PC-3 (cell line): ENCODE measurements at regions not wholly inside any gene's neighbourhood (a gene's known extent, or its start where the extent isn't known, plus 50 kb on each side); places are given as distances from the start of the nearest gene placed in this dataset.

Experiments
- ATAC-seq: fragments of 200-7000 bp; cut with Tn5 transposase; 2 replicates; pipeline ENCODE4 v1.9.1; 2020; ENCODE audit warnings: mild to moderate bottlenecking, moderate library complexity
- BruUV-seq: library from RNA; stranded (reverse); fragments of 400-500 nt; replicated peaks from 2 replicates; lab custom pipeline; 2021; lab: Mats Ljungman, UMichigan
- CTCF ChIA-PET: fragments of 300-600 bp; sonication (Branson Sonifier 250); formaldehyde crosslinking; loops from one replicate; lab custom pipeline; 2022; ENCODE audit warnings: antibody characterized with exemption; lab: Charles Lee
- POLR2A ChIA-PET: fragments of 300-600 bp; sonication (Branson Sonifier 250); formaldehyde crosslinking; loops from one replicate; lab custom pipeline; 2022; ENCODE audit warnings: antibody characterized with exemption; ENCODE audit not compliant: unreplicated experiment; lab: Charles Lee
- DNase-seq: peaks from one replicate; pipeline ENCODE4 v3.0.0-alpha.2; 2015
- H2AFZ ChIP-seq: fragments of 300-600 bp; sonication (generic); 2 replicates; pipeline ENCODE4 v1.6.0; 2016; ENCODE audit warnings: antibody characterized with exemption, low read length
- H3F3A ChIP-seq: fragments of 300-600 bp; sonication (generic); one replicate; pipeline ENCODE4 v1.6.0; 2017; ENCODE audit warnings: antibody characterized with exemption, low read length, control low read depth, mild to moderate bottlenecking; ENCODE audit not compliant: unreplicated experiment
- H3K27ac ChIP-seq: fragments of 300-600 bp; sonication (generic); 2 replicates; pipeline ENCODE4 v1.5.1; 2016; ENCODE audit warnings: mild to moderate bottlenecking, low read length
- H3K27me3 ChIP-seq: fragments of 300-600 bp; sonication (generic); 2 replicates; pipeline ENCODE4 v1.6.1; 2016; ENCODE audit warnings: low read length, mixed read lengths
- H3K36me3 ChIP-seq: fragments of 300-600 bp; sonication (generic); 2 replicates; pipeline ENCODE4 v1.6.1; 2016; ENCODE audit warnings: low read depth, mixed run types, low read length, mixed read lengths
- H3K4me1 ChIP-seq: fragments of 300-600 bp; sonication (generic); 2 replicates; pipeline ENCODE4 v1.5.1; 2016; ENCODE audit warnings: low read length; ENCODE audit not compliant: insufficient read depth
- H3K4me2 ChIP-seq: fragments of 300-600 bp; sonication (generic); 2 replicates; pipeline ENCODE4 v1.6.0; 2016; ENCODE audit warnings: low read length
- H3K4me3 ChIP-seq: fragments of 300-600 bp; sonication (generic); 2 replicates; pipeline ENCODE4 v1.5.1; 2016; ENCODE audit warnings: mild to moderate bottlenecking, low read length, mixed read lengths
- H3K79me2 ChIP-seq: fragments of 300-600 bp; sonication (generic); 2 replicates; pipeline ENCODE4 v1.6.1; 2017; ENCODE audit warnings: low read length, mixed read lengths
- H3K9ac ChIP-seq: fragments of 300-600 bp; sonication (generic); 2 replicates; pipeline ENCODE4 v1.6.0; 2016; ENCODE audit warnings: mild to moderate bottlenecking, low read length
- H3K9me2 ChIP-seq: fragments of 300-600 bp; sonication (generic); replicated peaks from 2 replicates; pipeline ENCODE4 v1.6.1; 2016; ENCODE audit warnings: mixed run types, low read length, mixed read lengths
- H3K9me3 ChIP-seq: fragments of 300-600 bp; sonication (generic); 2 replicates; pipeline ENCODE4 v1.6.1; 2016; ENCODE audit warnings: low read length, mixed read lengths
- H4K20me1 ChIP-seq: fragments of 300-600 bp; sonication (generic); 2 replicates; pipeline ENCODE4 v1.6.1; 2016; ENCODE audit warnings: low read length, mixed read lengths
- CTCF ChIP-seq: fragments of 300-600 bp; sonication (generic); conservative IDR thresholded peaks from 2 replicates; pipeline ENCODE4 v1.5.1; 2017; ENCODE audit warnings: antibody characterized with exemption, low read depth, mild to moderate bottlenecking, low read length
- EZH2 ChIP-seq: fragments of 300-600 bp; sonication (generic); IDR thresholded peaks from one replicate; pipeline ENCODE4 v1.6.1; 2017; ENCODE audit warnings: antibody characterized with exemption, mild to moderate bottlenecking, low read length; ENCODE audit not compliant: unreplicated experiment
- EZH2phosphoT487 ChIP-seq: fragments of 300-600 bp; sonication (generic); IDR thresholded peaks from 2 replicates; pipeline ENCODE4 v1.6.1; 2018; ENCODE audit warnings: mild to moderate bottlenecking, antibody characterized with exemption, low read length, borderline replicate concordance
- intact Hi-C: fragments of 100-400 bp; cut with micrococcal nuclease; formaldehyde crosslinking; loops from 2 replicates; pipeline ENCODE4 v1.9.0; 2023

DNA sequence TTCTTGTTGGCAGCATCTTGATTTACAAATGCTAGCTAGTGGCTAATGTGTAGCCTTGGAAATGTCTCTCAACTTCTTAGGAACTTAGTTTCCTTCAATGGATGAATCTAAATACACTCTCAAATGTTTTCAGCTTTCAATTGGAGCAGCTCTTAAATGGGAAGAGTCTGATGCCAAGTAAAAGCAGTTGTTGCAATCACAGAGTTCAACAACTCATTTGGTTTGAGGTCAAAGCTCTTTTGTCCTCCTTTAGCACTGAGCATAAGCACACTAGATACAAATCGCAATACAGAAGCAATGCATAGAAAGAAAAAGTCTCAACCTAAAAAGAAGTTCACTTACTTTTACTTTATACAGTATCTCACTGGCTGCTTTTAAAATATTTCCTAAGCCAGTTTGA, 986.1 kb upstream of the FLRT2 start:
- Histone ChIP-seq H3K9me2 (no peaks in the 10 kb centered on the region), H3K4me3 (no peak overlapping the region), H4K20me1 (no peaks in the 10 kb centered on the region), H2AFZ (no peak overlapping the region), H3K27ac (no peak overlapping the region), H3K9me3 (0 out of 2 replicates have a peak, but pooled peaks cover 7% of the 10 kb centered on the region), H3K36me3 (no peaks in the 10 kb centered on the region), H3K4me1 (no peaks in the 10 kb centered on the region), H3K4me2 (no peak overlapping the region), H3K9ac (no peak overlapping the region), H3F3A (no peaks in the 10 kb centered on the region), H3K79me2 (no peaks in the 10 kb centered on the region), H3K27me3 (no peaks in the 10 kb centered on the region)
- intact Hi-C loops, result no loop called here
- TF ChIP-seq EZH2, result no peak
- TF ChIP-seq EZH2phosphoT487, result no peak
- no peak for TF ChIP-seq CTCF
- ChIA-PET POLR2A (no interaction called here), CTCF (no interaction called here)
- BruUV-seq, result no TSS peak
- ATAC-seq (no peak), DNase-seq (no peak)

DNA sequence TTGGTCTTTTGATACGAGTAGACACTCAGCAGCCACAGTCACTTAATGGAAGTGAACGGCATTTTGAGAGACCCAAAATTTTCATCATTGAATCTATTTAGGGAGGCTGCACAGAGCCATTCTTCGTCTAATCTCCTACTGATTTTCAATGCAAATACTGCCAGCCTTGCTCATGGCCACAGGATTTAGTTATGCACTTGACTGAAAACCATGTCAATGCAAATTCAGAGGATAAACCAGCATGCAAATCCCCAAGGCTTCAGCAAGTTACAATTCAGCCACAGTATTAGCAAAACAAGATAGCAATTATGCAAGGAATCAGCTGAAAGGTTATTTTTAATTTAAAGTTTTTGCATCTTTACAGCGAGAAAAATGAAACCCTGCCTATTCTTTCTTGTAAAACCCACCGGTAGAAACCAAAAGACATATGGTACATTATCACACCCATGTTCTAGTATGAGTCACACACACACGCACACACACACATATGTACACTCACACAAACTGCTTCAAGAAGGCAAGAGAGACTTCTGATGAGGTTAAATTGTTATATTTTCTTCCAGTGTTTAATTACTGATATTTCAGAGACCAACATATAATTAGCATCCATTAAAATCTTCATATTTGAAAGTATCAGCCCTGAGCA, 985.3 kb upstream of the FLRT2 start:
- Histone ChIP-seq H3F3A (no peaks in the 10 kb centered on the region), H3K9ac (no peak overlapping the region), H3K9me3 (0 out of 2 replicates have a peak, but pooled peaks cover 7% of the 10 kb centered on the region), H3K4me1 (no peaks in the 10 kb centered on the region), H3K27me3 (no peaks in the 10 kb centered on the region), H3K27ac (no peak overlapping the region), H4K20me1 (no peaks in the 10 kb centered on the region), H3K9me2 (no peaks in the 10 kb centered on the region), H3K36me3 (no peaks in the 10 kb centered on the region), H3K4me3 (no peak overlapping the region), H3K4me2 (no peak overlapping the region), H2AFZ (no peak overlapping the region), H3K79me2 (no peaks in the 10 kb centered on the region)
- CTCF ChIA-PET, result no interaction called here
- no TSS peak for BruUV-seq
- intact Hi-C loops, result no loop called here
- DNase-seq (no peak), ATAC-seq (no peak)
- POLR2A ChIA-PET, result no interaction called here
- no peak for TF ChIP-seq EZH2
- no peak for TF ChIP-seq EZH2phosphoT487
- no peak for TF ChIP-seq CTCF

DNA sequence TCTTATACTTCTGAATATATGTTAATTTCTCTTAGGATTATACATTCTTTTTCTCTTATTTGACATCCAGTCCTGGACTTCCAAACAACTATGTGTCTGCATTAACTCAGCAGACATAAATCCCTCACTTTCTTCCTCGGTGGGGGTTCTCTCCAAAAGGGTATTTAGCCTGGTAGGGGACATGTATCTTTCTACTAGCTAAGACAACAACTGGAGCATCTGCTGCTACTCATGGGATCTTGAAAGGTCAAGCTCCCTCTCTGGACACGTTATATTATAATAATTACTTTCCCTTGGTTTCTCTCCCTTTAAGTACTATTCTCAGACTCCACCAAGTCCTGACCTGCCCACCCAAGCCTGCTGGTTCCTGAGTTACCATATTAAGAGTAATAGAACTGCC, 983.7 kb upstream of the FLRT2 start:
- Histone ChIP-seq H3K27ac (no peak overlapping the region), H3K79me2 (no peaks in the 10 kb centered on the region), H3K27me3 (no peaks in the 10 kb centered on the region), H3K36me3 (no peaks in the 10 kb centered on the region), H2AFZ (no peak overlapping the region), H3K9ac (no peak overlapping the region), H3K4me2 (no peak overlapping the region), H3K4me1 (no peaks in the 10 kb centered on the region), H4K20me1 (no peaks in the 10 kb centered on the region), H3F3A (no peaks in the 10 kb centered on the region), H3K9me3 (0 out of 2 replicates have a peak, but pooled peaks cover 7% of the 10 kb centered on the region), H3K9me2 (no peaks in the 10 kb centered on the region), H3K4me3 (no peak overlapping the region)
- no TSS peak for BruUV-seq
- TF ChIP-seq EZH2phosphoT487 (no peak), EZH2 (no peak), CTCF (no peak)
- ChIA-PET CTCF (no interaction called here), POLR2A (no interaction called here)
- no peak for DNase-seq
- no peak for ATAC-seq
- intact Hi-C loops, result no loop called here
